Natural killer cell (primary cell): ENCODE measurements at regions not wholly inside any gene's neighbourhood (a gene's known extent, or its start where the extent isn't known, plus 50 kb on each side); places are given as distances from the start of the nearest gene placed in this dataset.

Experiments
- ATAC-seq, 3 donors: fragments of 150-1000 bp in 2 of 3; fragments of 200-7000 bp in 1 of 3; cut with Tn5 transposase; 1 replicate in 1 of 3; 2 replicates in 2 of 3; pipeline ENCODE4 v1.10.0; 2021; ENCODE audit warnings: mild to moderate bottlenecking in 2 of 3, moderate library complexity in 2 of 3
- DNase-seq, 2 donors: peaks; one replicate each; pipeline versions ENCODE4 v3.0.0 to v3.0.0-alpha.2; 2013 to 2021; ENCODE audit warnings: mixed read lengths in 1 of 2
- H3K27ac ChIP-seq: one replicate; pipeline ENCODE4 v1.5.1; 2013; ENCODE audit warnings: mild to moderate bottlenecking, low read length
- H3K27me3 ChIP-seq: one replicate; pipeline ENCODE4 v1.6.1; 2013; ENCODE audit warnings: low read length; ENCODE audit not compliant: control insufficient read depth, insufficient read depth
- H3K36me3 ChIP-seq: one replicate; pipeline ENCODE4 v1.6.1; 2013; ENCODE audit warnings: low read length; ENCODE audit not compliant: control insufficient read depth, insufficient read depth
- H3K4me1 ChIP-seq: one replicate; pipeline ENCODE4 v1.6.1; 2013; ENCODE audit warnings: low read length; ENCODE audit not compliant: control insufficient read depth, insufficient read depth
- H3K4me3 ChIP-seq: one replicate; pipeline ENCODE4 v1.5.1; 2013; ENCODE audit warnings: low read length
- H3K9me3 ChIP-seq: one replicate; pipeline ENCODE4 v1.6.1; 2013; ENCODE audit warnings: low read length; ENCODE audit not compliant: control insufficient read depth, insufficient read depth
- H3K27ac Mint-ChIP-seq, 2 donors: one replicate each; pipeline ENCODE4 v1.8.0; 2022; ENCODE audit warnings: mild to moderate bottlenecking in 2 of 2, mixed read lengths in 2 of 2, moderate library complexity in 1 of 2
- H3K27me3 Mint-ChIP-seq, 2 donors: one replicate each; pipeline ENCODE4 v1.8.0; 2022; ENCODE audit warnings: low read depth in 2 of 2, mixed read lengths in 2 of 2
- H3K36me3 Mint-ChIP-seq: one replicate; pipeline ENCODE4 v1.8.0; 2022; ENCODE audit warnings: mixed read lengths
- H3K4me1 Mint-ChIP-seq, 2 donors: one replicate each; pipeline ENCODE4 v1.8.0; 2022; ENCODE audit warnings: mixed read lengths in 2 of 2
- H3K4me3 Mint-ChIP-seq: one replicate; pipeline ENCODE4 v1.8.0; 2022; ENCODE audit warnings: mild to moderate bottlenecking, moderate library complexity, mixed read lengths
- H3K9me3 Mint-ChIP-seq, 2 donors: one replicate each; pipeline ENCODE4 v1.8.0; 2022; ENCODE audit warnings: mixed read lengths in 2 of 2
- CTCF ChIP-seq: fragments of 200-600 bp; IDR thresholded peaks from one replicate; pipeline ENCODE4 v1.8.0; 2022; ENCODE audit warnings: antibody characterized with exemption
- WGBS: methylation state at CpG from one replicate; pipeline ENCODE4 v1.1.7; 2013; ENCODE audit warnings: missing lambda C conversion rate; ENCODE audit not compliant: insufficient coverage; 5-methylcytosine and 5-hydroxymethylcytosine counted together
- intact Hi-C: fragments of 100-400 bp; cut with micrococcal nuclease; formaldehyde crosslinking; loops from one replicate; pipeline ENCODE4 v1.14.2; 2022

- no peaks in the 10 kb centered on the region for H3K36me3 ChIP-seq
- H3K36me3 Mint-ChIP-seq: no peaks in the 10 kb centered on the region
- no peak overlapping the region for H3K27ac ChIP-seq
- H3K27me3 Mint-ChIP-seq: no peaks in the 10 kb centered on the region
- DNase-seq (no peak), ATAC-seq (no peak)
- no peaks in the 10 kb centered on the region for H3K27me3 ChIP-seq
- 45% methylated on average over 2 of the region's 2 CpGs for WGBS
- no peak overlapping the region for H3K4me3 ChIP-seq
- no peak overlapping the region for H3K4me3 Mint-ChIP-seq
- no peak for TF ChIP-seq CTCF
- H3K9me3 Mint-ChIP-seq: no peaks in the 10 kb centered on the region
- H3K4me1 Mint-ChIP-seq: no peaks in the 10 kb centered on the region
- no peaks in the 10 kb centered on the region for H3K4me1 ChIP-seq
- H3K9me3 ChIP-seq: no peaks in the 10 kb centered on the region
- no peak overlapping the region for H3K27ac Mint-ChIP-seq
- intact Hi-C loops: no loop called here
Observed at GRCh38 chr7:24025094-24025493, 258.9 kb upstream of the NPY start.

GRCh38 chr7:24025765-24026164 is 258.2 kb upstream of the NPY start:
- WGBS: 92% methylated on average over 3 of the region's 3 CpGs
- H3K27me3 Mint-ChIP-seq: no peaks in the 10 kb centered on the region
- H3K4me1 Mint-ChIP-seq: no peaks in the 10 kb centered on the region
- no peaks in the 10 kb centered on the region for H3K4me1 ChIP-seq
- DNase-seq (no peak), ATAC-seq (no peak)
- intact Hi-C loops: no loop called here
- no peak overlapping the region for H3K27ac Mint-ChIP-seq
- no peak for TF ChIP-seq CTCF
- H3K9me3 ChIP-seq: no peaks in the 10 kb centered on the region
- no peak overlapping the region for H3K4me3 ChIP-seq
- no peaks in the 10 kb centered on the region for H3K9me3 Mint-ChIP-seq
- H3K36me3 ChIP-seq: no peaks in the 10 kb centered on the region
- H3K27ac ChIP-seq: no peak overlapping the region
- H3K27me3 ChIP-seq: no peaks in the 10 kb centered on the region
- H3K36me3 Mint-ChIP-seq: no peaks in the 10 kb centered on the region
- no peak overlapping the region for H3K4me3 Mint-ChIP-seq

GRCh38 chr7:24026351-24026750 is 257.6 kb upstream of the NPY start:
- no peak for ATAC-seq
- Mint-ChIP-seq H3K4me3 (no peak overlapping the region), H3K36me3 (no peaks in the 10 kb centered on the region), H3K27ac (no peak overlapping the region), H3K4me1 (no peaks in the 10 kb centered on the region), H3K27me3 (no peaks in the 10 kb centered on the region), H3K9me3 (no peaks in the 10 kb centered on the region)
- Histone ChIP-seq H3K4me1 (no peaks in the 10 kb centered on the region), H3K36me3 (no peaks in the 10 kb centered on the region), H3K27me3 (no peaks in the 10 kb centered on the region), H3K9me3 (no peaks in the 10 kb centered on the region), H3K4me3 (no peak overlapping the region), H3K27ac (no peak overlapping the region)
- DNase-seq: no peak
- intact Hi-C loops: no loop called here
- TF ChIP-seq CTCF: no peak

- no peaks in the 10 kb centered on the region for H3K9me3 Mint-ChIP-seq
Observed at GRCh38 chr7:24029068-24029467, 254.9 kb upstream of the NPY start.

More at GRCh38 chr7:24029068-24029467, 254.9 kb upstream of the NPY start:
- intact Hi-C loops: no loop called here
- H3K4me1 ChIP-seq: no peaks in the 10 kb centered on the region
- Mint-ChIP-seq H3K36me3 (no peaks in the 10 kb centered on the region), H3K4me1 (no peaks in the 10 kb centered on the region), H3K4me3 (no peak overlapping the region), H3K27ac (no peak overlapping the region), H3K27me3 (no peaks in the 10 kb centered on the region)
- no peaks in the 10 kb centered on the region for H3K9me3 ChIP-seq
- H3K27ac ChIP-seq: no peak overlapping the region
- no peaks in the 10 kb centered on the region for H3K36me3 ChIP-seq
- H3K4me3 ChIP-seq: no peak overlapping the region
- DNase-seq: no peak
- no peaks in the 10 kb centered on the region for H3K27me3 ChIP-seq
- WGBS: 85% methylated on average over 1 of the region's 1 CpG
- TF ChIP-seq CTCF: no peak
- no peak for ATAC-seq
